K562 (cell line): ENCODE measurements at regions not wholly inside any gene's neighbourhood (a gene's known extent, or its start where the extent isn't known, plus 50 kb on each side); places are given as distances from the start of the nearest gene placed in this dataset.

ENCODE experiments used
- ATAC-seq: fragments of 200-7000 bp; cut with Tn5 transposase; 3 replicates; pipeline ENCODE4 v1.9.1; 2020; ENCODE audit warnings: moderate library complexity
- BruUV-seq: library from RNA; stranded (reverse); fragments of 400-500 nt; replicated peaks from 2 replicates; lab custom pipeline; 2021; lab: Mats Ljungman, UMichigan
- CTCF ChIA-PET: fragments of 300-600 bp; formaldehyde crosslinking; extraction: SDS; loops from one replicate; lab custom pipeline; 2021; ENCODE audit warnings: low intra/inter-chr PET ratio; lab: Yijun Ruan, JAX
- POLR2A ChIA-PET: fragments of 300-600, 350-650 bp; sonication (Branson Sonifier 250); formaldehyde crosslinking; extraction: SDS; loops from one replicate; lab custom pipeline; 2021; ENCODE audit warnings: antibody characterized with exemption, inconsistent platforms; lab: Yijun Ruan, JAX
- DNase-seq, 4 experiments: peaks; one replicate each; pipeline versions ENCODE4 v3.0.0 to v3.0.0-alpha.2; 2011 to 2018; ENCODE audit warnings: low spot score in 3 of 4, mixed read lengths in 3 of 4; ENCODE audit errors: extremely low read depth in 1 of 4
- FAIRE-seq: peaks from 2 replicates; lab custom pipeline; 2011; peaks lifted over from hg19 to GRCh38; lab: Jason Lieb, UNC
- H2AFZ ChIP-seq: 2 replicates; pipeline ENCODE4 v1.6.0; 2011; ENCODE audit warnings: low read depth, low read length, control low read depth, inconsistent platforms
- H3K27ac ChIP-seq: fragments of 200-600 bp; 3 replicates; pipeline ENCODE4 v1.8.0; 2011; ENCODE audit warnings: low read depth, mild to moderate bottlenecking, control low read depth, inconsistent platforms, low read length, moderate library complexity, mixed read lengths; ENCODE audit errors: extremely low read depth
- H3K27me3 ChIP-seq, 2 experiments: fragments of 300-600 bp in 1 of 2; 2 replicates in 1 of 2; 3 replicates in 1 of 2; pipeline versions ENCODE4 v1.6.0 to v1.8.0; 2011; ENCODE audit warnings: inconsistent platforms in 2 of 2, low read length in 2 of 2, mild to moderate bottlenecking in 1 of 2, mixed read lengths in 1 of 2, moderate library complexity in 1 of 2; ENCODE audit not compliant: control insufficient read depth in 2 of 2, insufficient read depth in 2 of 2
- H3K36me3 ChIP-seq: fragments of 300-600 bp; 3 replicates; pipeline ENCODE4 v1.8.0; 2011; ENCODE audit warnings: mild to moderate bottlenecking, low read length, inconsistent platforms; ENCODE audit not compliant: control insufficient read depth, insufficient read depth
- H3K4me1 ChIP-seq, 2 experiments: fragments of 200-600 bp in 1 of 2; replicated peaks in 1 of 2; 2 replicates in 1 of 2; 3 replicates in 1 of 2; pipeline versions ENCODE4 v1.5.1 to v1.8.0; 2011; ENCODE audit warnings: inconsistent platforms in 2 of 2, low read length in 2 of 2, mild to moderate bottlenecking in 1 of 2, mixed read lengths in 1 of 2, moderate library complexity in 1 of 2; ENCODE audit not compliant: control insufficient read depth in 2 of 2, insufficient read depth in 2 of 2
- H3K4me2 ChIP-seq: 2 replicates; pipeline ENCODE4 v1.6.1; 2011; ENCODE audit warnings: low read length, control low read depth, inconsistent platforms, mixed read lengths; ENCODE audit not compliant: insufficient read depth
- H3K4me3 ChIP-seq: fragments of 200-600 bp; sonication (generic), shearing (Covaris generic); 2 replicates; pipeline ENCODE4 v1.5.1; 2016; ENCODE audit warnings: control low read depth, inconsistent platforms
- H3K79me2 ChIP-seq: fragments of 200-600 bp; 3 replicates; pipeline ENCODE4 v1.8.0; 2011; ENCODE audit warnings: low read length, inconsistent platforms; ENCODE audit not compliant: control insufficient read depth, insufficient read depth
- H3K9ac ChIP-seq, 2 experiments: 2 replicates each; pipeline versions ENCODE4 v1.6.0 to v1.6.1; 2011; ENCODE audit warnings: low read depth in 2 of 2, low read length in 2 of 2, control low read depth in 1 of 2, inconsistent platforms in 1 of 2, mild to moderate bottlenecking in 1 of 2, mixed read lengths in 1 of 2; ENCODE audit not compliant: insufficient read depth in 1 of 2
- H3K9me1 ChIP-seq: one replicate; pipeline ENCODE4 v1.6.0; 2011; ENCODE audit warnings: inconsistent platforms, mild to moderate bottlenecking, low read length, moderate library complexity; ENCODE audit not compliant: control insufficient read depth, insufficient read depth
- H3K9me3 ChIP-seq: replicated peaks from 2 replicates; pipeline ENCODE4 v1.5.1; 2011; ENCODE audit warnings: low read depth, low read length, inconsistent platforms; ENCODE audit not compliant: control insufficient read depth, insufficient read depth
- H4K20me1 ChIP-seq: replicated peaks from 2 replicates; pipeline ENCODE4 v1.6.1; 2011; ENCODE audit warnings: low read length, inconsistent platforms, mixed read lengths; ENCODE audit not compliant: control insufficient read depth, insufficient read depth
- EP300 ChIP-seq: IDR thresholded peaks from 2 replicates; pipeline ENCODE4 v1.6.1; 2012; ENCODE audit warnings: low read length, improper control_type of control experiment
- EP400 ChIP-seq: fragments of 450-650 bp; IDR thresholded peaks from 2 replicates; pipeline ENCODE4 v1.6.1; 2017; ENCODE audit warnings: antibody characterized with exemption, mild to moderate bottlenecking, moderate library complexity
- FOXK2 ChIP-seq, 2 experiments: fragments of 450-650 bp; IDR thresholded peaks in 1 of 2; conservative IDR thresholded peaks in 1 of 2; 2 replicates each; pipeline ENCODE4 v1.6.1; 2016; ENCODE audit warnings: low read depth in 2 of 2, mild to moderate bottlenecking in 1 of 2
- FOXM1 ChIP-seq, 2 experiments: fragments of 450-650 bp in 1 of 2; sonication (generic) in 1 of 2; formaldehyde crosslinking in 1 of 2; IDR thresholded peaks; 2 replicates each; pipeline versions ENCODE4 v1.6.1 to v1.9.0; 2017 to 2022; ENCODE audit warnings: low read depth in 2 of 2, mild to moderate bottlenecking in 2 of 2, missing genetic modification reagents in 1 of 2, moderate library complexity in 1 of 2
- FOXP1 ChIP-seq: sonication (generic); formaldehyde crosslinking; IDR thresholded peaks from 2 replicates; pipeline ENCODE4 v1.8.0; 2022; ENCODE audit warnings: mild to moderate bottlenecking, missing genetic modification reagents
- ID3 ChIP-seq, 2 experiments: fragments of 250-450 bp in 1 of 2; fragments of 450-650 bp in 1 of 2; sonication (Bioruptor Pico) in 1 of 2; IDR thresholded peaks; 2 replicates each; pipeline versions ENCODE4 v1.6.1 to v1.8.0; 2016 to 2021; ENCODE audit warnings: mild to moderate bottlenecking in 2 of 2, moderate library complexity in 2 of 2, missing compliant biosample characterization in 1 of 2, missing genetic modification characterization in 1 of 2
- KDM2B ChIP-seq: fragments of 250-450 bp; sonication (Bioruptor Pico); IDR thresholded peaks from 2 replicates; pipeline ENCODE4 v1.8.0; 2021; ENCODE audit warnings: mild to moderate bottlenecking, moderate library complexity
- PATZ1 ChIP-seq: fragments of 250-450 bp; sonication (Bioruptor Pico); IDR thresholded peaks from 2 replicates; pipeline ENCODE4 v1.5.0; 2020; ENCODE audit warnings: mild to moderate bottlenecking, borderline replicate concordance
- PCBP1 ChIP-seq: fragments of 200-400 bp; formaldehyde crosslinking; IDR thresholded peaks from 2 replicates; pipeline ENCODE4 v1.6.1; 2018; ENCODE audit warnings: mild to moderate bottlenecking, low read depth, low read length; ENCODE audit not compliant: poor library complexity, severe bottlenecking
- SRSF3 ChIP-seq: fragments of 200-400 bp; formaldehyde crosslinking; IDR thresholded peaks from 2 replicates; pipeline ENCODE4 v1.6.1; 2016; ENCODE audit warnings: mild to moderate bottlenecking, low read length, moderate library complexity; ENCODE audit not compliant: insufficient read depth
- TAF7 ChIP-seq: fragments of 450-650 bp; IDR thresholded peaks from 2 replicates; pipeline ENCODE4 v1.6.1; 2016; ENCODE audit warnings: missing genetic modification characterization, missing compliant biosample characterization
- TRIM28 ChIP-seq: fragments of 450-650 bp; IDR thresholded peaks from 2 replicates; pipeline ENCODE4 v1.6.1; 2017
- ZNF431 ChIP-seq: sonication (generic); formaldehyde crosslinking; IDR thresholded peaks from 2 replicates; pipeline ENCODE4 v1.8.0; 2022; ENCODE audit warnings: mild to moderate bottlenecking, missing genetic modification reagents
- ZNF507 ChIP-seq: conservative IDR thresholded peaks from 2 replicates; pipeline ENCODE4 v1.6.1; 2017; ENCODE audit warnings: missing genetic modification characterization, missing compliant biosample characterization
- ZNF668 ChIP-seq: fragments of 250-450 bp; sonication (Bioruptor Pico); IDR thresholded peaks from 2 replicates; pipeline ENCODE4 v1.8.0; 2022; ENCODE audit warnings: mild to moderate bottlenecking, inconsistent platforms
- WGBS: fragments of 100-300 bp; shearing (Covaris generic); methylation state at CpG from one replicate; pipeline ENCODE4 v1.1.6; 2016; ENCODE audit warnings: low coverage, mixed read lengths; ENCODE audit not compliant: insufficient coverage; ENCODE audit errors: missing lambda C conversion rate; 5-methylcytosine and 5-hydroxymethylcytosine counted together
- in situ Hi-C: fragments of 300-500 bp; cut with MboI; formaldehyde crosslinking; loops from 4 replicates; pipeline ENCODE4 v1.15.0; 2018; ENCODE audit warnings: inconsistent platforms, mixed read lengths
- intact Hi-C: fragments of 100-400 bp; cut with micrococcal nuclease; formaldehyde crosslinking; loops from 2 replicates; pipeline ENCODE4 v1.14.2; 2022

- POLR2A ChIA-PET: no interaction called here
- FAIRE-seq (no peak), ATAC-seq (no peak), DNase-seq (no peak)
- H3K27me3 ChIP-seq: no peaks in the 10 kb centered on the region
- BruUV-seq: no TSS peak
- no peaks in the 10 kb centered on the region for H3K4me1 ChIP-seq
- in situ Hi-C loops: no loop called here
- no peaks in the 10 kb centered on the region for H3K36me3 ChIP-seq
- H3K9me3 ChIP-seq: no peaks in the 10 kb centered on the region
- TF ChIP-seq ZNF668 (CRISPR knock-in tag): no peak
- no peak for TF ChIP-seq FOXP1 (CRISPR knock-in tag)
- TF ChIP-seq ZNF507 (tag): no peak
- TF ChIP-seq TAF7 (tag): no peak
- TF ChIP-seq FOXK2 (conservative IDR thresholded peaks at IDR 0.05 in 1 of 2, IDR thresholded peaks at IDR 0.05 in 1 of 2; ENCODE audit: low read depth in 2 of 2): no peak
- TF ChIP-seq PCBP1: no peak
- TF ChIP-seq ZNF431: no peak
- no peak for TF ChIP-seq PATZ1 (CRISPR knock-in tag)
- no peak for TF ChIP-seq KDM2B
- no peak for TF ChIP-seq EP300
- TF ChIP-seq SRSF3: no peak
- TF ChIP-seq TRIM28: no peak
- TF ChIP-seq ID3 (CRISPR knock-in tag; IDR thresholded peaks at IDR 0.05): no peak
- TF ChIP-seq ID3 (tag; IDR thresholded peaks at IDR 0.05): no peak
- TF ChIP-seq FOXM1 (IDR thresholded peaks at IDR 0.05; ENCODE audit: low read depth): no peak
- no peak for TF ChIP-seq FOXM1 (CRISPR knock-in tag; IDR thresholded peaks at IDR 0.05; ENCODE audit: low read depth)
- no peak for TF ChIP-seq EP400
- H3K79me2 ChIP-seq: no peaks in the 10 kb centered on the region
- WGBS: 0% methylated on average over 6 of the region's 6 CpGs
- H3K27ac ChIP-seq: no peak overlapping the region
- H3K4me3 ChIP-seq: no peak overlapping the region
- intact Hi-C loops: no loop called here
- H3K4me2 ChIP-seq: no peak overlapping the region
- H2AFZ ChIP-seq: no peak overlapping the region
- no peaks in the 10 kb centered on the region for H3K9me1 ChIP-seq
- H4K20me1 ChIP-seq: no peaks in the 10 kb centered on the region
- CTCF ChIA-PET: no interaction called here
- H3K9ac ChIP-seq: no peak overlapping the region
Observed at GRCh38 chr18:41752826-41753225, 202.2 kb upstream of the PIK3C3 start.
